Stimulated activated naive CD4-positive, alpha-beta T cell (primary cell): ENCODE measurements at regions not wholly inside any gene's neighbourhood (a gene's known extent, or its start where the extent isn't known, plus 50 kb on each side); places are given as distances from the start of the nearest gene placed in this dataset.
"Not testable (repeated sequence)": the region's sequence is repeated elsewhere in the genome, so short reads cannot be mapped to it uniquely, and the experiment has no call there.

ENCODE experiments used
- DNase-seq, 6 experiments: peaks; one replicate each; lab custom pipeline; 2025; lab: John Stamatoyannopoulos, UW

DNA sequence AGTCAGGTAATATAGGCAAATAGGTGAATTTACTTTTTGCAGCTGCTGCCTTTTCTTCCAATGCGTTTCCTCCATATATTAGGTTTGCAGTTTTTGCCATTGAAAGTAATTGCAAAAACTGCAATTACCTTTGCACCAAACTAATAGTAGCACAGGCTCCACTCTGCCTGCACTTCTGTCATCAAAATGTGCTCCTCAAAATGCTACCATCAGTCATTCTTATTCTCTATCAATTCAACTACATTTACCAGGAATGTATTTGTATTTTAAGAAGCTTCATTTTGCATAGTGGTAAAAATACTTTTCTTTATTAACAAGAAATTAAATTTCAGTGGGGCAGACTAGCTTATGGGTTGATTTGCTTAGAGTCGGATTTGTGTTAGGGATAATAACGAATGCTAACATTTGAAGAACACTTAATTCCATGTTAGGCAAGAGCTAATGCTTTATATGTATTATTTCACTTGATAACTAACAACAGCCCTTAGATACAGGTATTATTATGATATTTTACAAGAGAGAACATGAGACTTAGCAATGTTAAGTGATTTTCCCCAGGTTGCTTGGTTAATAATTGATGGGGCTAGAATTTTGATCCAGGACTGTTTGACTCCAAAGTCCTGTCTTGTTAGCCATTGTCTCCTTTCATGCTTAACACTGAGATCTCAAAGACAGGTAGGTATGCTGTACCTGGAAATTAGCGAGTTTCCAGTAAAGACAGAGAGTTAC, 300.4 kb downstream of the MAN2A1 start:
- DNase-seq, result no peak

DNA sequence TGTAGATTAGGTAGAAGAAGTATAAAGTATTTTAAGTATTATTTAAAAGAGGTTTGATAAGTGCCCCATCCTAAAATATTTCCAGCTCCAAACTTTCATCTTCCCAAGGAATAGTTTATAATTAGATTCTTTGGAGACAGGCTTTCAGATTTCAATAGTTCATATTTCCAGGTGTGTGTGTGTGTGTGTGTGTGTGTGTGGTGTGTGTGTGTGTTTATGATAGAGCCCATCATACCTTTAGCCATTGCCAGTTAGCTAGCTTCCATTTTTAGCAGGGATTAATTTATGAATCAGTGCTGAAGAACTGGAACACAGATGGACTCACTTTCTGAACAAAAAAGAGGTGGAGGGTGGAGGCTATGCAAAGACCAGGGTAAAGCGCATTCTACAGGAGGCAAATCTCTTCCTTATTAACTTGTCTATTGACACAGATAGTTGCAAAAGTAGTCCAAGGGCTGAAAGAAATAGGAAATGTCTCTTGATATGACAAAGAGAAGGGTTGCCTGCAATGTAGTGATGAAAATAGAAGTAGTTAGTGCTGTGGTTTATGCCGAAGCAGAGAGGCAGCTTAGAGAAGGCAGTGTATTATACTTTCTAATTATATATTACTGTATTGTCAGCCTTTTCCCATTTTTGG, 301.1 kb downstream of the MAN2A1 start:
- DNase-seq, result no peak

DNA sequence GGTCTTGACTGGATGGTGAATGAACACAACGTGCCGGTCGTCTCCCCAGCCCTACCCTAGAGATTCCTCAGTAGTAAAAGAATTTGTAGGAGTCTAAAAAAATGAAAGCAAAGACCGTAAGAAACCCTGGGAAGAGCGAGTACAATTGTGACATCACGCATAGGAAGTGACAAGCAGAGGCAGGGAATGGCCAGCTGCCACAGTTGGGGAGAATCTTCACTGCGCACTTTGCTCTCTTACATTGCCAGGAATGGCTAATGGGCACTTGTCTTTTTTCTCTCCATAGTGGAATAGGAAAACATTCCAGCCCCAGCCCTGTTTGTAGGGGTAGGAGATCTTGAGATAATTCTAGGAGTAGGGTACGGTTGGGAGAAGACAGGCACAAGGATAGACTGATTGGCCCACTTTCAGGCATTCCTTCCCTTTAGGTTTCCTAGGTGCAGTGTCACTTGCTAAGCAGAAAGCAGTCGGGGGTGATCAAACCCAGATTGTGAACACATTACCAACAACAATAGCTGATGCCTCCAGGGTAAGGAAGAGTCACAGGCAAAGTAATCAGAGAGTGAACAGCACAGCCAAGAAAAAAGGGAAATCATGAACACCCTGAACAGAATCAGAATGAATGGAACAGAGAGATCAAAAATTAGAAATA, 302.7 kb downstream of the MAN2A1 start:
- no peak for DNase-seq

DNA sequence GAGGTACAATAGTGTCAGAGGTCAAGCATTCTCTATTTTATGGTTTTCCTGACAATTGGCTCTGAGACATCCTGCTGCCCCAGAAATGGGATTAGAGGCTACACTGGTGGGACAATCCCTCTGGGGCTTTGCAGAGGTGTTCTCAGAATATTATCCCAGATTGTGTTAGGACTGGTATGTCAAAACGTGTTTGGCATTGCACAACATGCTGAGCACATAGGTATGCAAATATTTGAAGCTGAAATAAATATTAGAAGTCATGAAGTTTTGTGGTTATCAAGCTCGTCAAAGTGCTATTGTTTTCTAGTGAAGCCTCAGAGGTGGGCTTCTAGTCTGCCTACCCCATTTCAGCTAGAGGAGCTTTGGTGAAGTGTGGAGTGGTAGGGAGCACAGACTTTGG, 304.4 kb downstream of the MAN2A1 start:
- no peak for DNase-seq

DNA sequence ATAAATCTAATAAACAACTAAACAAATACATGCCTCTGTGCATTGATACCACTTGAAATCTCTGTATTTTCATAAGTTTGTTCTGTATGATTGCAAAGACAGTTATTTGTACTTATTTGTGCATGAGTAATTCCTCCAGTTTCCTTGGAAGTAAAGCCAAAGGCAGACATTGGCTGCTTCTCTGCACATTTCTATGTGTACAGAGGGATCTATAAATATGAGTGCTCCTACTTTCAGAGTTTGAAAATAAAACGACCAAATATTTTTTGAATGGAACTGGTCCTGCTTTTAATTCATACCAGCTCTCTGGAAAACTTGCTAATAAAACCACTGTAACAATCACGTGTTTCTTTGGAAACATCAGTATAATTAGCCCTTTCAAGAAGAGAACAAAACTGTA, 306.5 kb downstream of the MAN2A1 start:
- no peak for DNase-seq

DNA sequence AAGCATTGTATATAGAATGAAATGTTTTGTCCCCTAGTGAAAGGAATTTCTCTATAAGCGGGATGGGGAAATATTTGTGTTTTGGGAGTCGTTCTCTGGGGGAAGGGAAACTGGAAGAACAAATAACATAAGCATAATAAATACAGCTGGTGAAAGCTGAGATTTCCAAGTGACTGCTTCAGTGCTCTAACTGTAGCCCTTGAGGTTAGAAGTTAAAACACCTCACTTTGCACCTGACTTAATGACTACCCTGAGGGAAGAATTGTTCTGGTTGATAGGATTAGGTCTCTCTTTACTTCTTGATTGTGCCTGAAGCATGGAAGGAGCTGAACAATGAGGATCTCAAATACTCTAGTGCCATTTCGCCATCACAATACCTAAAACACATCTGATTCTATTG, 307.4 kb downstream of the MAN2A1 start:
- no peak for DNase-seq

DNA sequence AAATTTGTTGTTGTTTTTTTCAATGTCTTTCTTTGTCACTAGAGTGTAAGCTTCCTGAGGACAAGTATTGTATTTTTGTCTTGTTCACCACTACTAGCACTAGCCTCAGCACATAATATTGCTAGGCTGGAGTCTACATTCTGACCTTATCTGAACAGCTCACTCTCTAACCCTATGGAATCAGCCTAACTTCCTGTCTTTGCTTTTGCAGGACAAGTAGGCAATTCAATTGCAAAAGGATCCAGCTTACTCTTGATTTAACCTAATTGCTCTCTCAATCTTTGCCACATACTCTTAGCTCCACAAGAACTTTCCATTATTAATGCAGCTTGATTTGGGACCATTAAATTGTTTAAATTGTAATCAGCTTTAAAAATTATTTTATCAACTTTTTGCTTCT, 308.5 kb downstream of the MAN2A1 start:
- no peak for DNase-seq

DNA sequence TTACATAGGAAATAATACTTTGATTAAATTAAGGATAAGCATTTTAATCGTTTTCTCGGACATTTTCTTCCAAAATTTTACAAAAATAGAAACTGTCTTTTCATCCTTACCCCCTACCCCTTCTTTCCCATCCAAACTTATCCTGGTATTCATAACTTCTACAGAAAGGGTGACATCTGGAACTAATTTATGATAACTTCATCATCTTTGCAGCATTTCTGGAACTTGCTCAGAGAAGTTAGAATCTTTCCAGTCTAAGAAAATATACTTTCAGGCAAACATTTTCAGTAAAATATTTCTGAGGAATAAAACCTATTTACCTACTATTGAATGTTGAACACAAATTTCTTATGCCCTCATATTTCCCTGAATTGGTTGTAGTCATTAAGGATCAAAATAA, 309.0 kb downstream of the MAN2A1 start:
- no peak for DNase-seq

DNA sequence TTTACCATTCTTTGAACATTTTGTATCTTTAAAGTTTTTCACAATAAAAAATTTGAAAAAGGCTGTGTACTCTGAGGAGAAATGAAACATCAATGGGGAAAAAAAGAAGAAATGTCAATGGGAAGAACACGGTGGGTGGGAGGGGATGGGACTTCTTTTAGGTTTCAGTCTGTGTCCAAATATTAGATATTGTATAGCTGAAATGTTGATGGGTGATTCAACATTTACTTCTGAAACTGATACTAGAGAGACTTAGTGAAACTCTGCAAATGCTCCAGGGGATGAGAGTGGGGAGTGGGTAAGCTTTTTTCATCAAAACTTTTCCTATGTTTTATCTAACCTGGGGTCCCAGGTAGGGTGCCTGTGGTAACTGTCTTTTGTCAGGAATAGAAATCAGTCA, 311.9 kb downstream of the MAN2A1 start:
- no peak for DNase-seq

DNA sequence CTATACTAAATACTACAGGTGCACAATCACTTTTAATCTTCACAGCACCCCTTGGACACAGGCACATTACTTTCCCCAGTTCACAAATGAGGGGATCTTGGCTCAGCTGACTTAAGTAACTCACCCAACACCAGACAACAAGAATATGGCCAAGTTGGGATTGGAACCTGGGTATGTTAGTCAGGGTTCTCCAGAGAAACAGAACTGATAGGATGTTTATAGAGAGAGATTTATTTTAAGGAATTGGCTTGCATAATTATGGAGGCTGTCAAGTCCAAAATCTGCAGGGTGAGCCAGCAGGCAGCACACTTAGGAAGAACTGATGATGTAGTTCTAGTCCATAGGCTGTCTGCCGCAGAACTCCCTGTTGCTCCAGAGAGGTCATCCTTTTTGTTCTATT, 312.9 kb downstream of the MAN2A1 start:
- DNase-seq, result no peak

DNA sequence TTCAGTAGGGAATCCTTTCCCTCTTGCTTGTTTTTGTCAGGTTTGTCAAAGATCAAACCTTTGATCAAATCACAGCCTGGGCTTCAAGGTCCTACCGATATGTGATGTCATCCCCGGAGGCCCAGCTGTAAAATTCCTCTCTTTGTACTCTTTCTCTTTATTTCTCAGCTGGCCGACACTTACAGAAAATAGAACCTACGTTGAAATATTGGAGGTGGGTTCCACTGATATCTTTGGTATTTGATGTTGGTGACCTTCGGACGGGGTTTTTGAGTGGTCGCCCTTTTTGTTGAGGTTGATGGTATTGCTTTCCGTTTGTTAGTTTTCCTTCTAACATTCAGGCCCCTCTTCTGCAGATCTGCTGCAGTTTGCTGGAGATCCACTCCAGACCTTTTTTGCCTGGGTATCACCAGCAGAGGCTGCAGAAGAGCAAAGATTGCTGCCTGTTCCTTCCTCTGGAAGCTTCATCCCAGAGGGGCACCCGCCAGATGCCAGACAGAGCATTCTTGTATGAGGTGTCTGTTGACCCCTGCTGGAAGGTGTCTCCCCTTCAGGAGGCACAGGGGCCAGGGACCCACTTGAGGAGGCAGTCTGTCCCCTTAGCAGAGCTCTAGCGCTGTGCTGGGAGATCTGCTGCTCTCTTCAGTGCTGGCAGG, 316.3 kb downstream of the MAN2A1 start:
- DNase-seq, result not testable (repeated sequence)

DNA sequence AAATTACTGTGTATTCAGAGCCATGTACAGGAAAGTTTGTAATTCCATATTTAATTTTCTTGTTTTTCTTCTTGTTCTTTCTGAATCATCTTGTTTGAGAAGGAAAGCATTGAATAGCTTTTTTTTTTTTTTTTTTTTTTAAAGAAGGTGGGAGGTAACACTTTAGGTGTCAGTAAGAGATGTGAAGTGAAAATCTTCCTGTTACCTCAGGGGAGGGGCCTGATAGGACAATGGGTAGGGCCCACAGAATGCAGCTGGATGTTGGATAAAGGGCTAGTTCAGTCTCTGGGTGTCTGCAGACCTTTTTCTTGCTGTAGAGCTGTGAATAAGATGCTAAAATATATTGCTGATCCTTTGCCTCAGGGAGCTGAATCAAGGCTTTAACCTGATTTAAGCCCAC, 317.4 kb downstream of the MAN2A1 start:
- no peak for DNase-seq

DNA sequence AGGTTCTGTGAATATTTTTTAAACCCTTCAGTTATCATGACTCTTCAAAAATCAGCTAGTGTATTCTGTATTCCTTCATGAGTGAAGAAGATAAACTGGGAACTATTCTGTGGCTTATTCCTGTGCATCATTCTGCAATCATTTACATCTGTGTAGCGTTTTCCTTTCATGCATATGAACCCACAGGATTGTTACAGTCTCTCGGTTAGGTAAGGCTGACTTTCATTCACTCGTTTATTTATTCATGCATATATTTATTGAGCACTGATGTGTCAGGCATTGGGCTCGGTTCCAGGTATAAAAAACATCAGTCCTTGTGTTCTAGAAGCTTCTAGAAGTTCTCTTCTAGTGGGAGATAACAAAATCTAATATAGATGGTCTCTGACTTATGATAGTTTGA, 318.4 kb downstream of the MAN2A1 start:
- no peak for DNase-seq

DNA sequence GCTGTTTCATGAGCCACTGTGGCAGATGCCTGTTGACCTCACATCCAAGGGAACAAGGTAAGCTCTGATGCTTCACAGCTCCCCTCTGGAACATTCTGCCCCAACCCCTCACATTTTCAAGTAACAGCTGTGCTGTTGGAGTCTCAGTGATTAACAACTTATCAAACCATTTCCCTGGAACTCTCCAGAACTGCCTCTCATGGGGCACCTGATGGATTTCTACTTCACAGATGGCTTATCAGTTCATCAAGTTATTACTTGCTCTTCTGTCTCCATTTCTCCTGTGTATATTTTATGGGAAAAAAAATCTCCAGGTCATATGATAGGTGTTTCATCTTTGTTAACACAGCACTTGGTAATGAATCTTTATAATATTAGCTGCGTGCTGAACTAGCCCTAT, 322.4 kb downstream of the MAN2A1 start:
- DNase-seq, result no peak

DNA sequence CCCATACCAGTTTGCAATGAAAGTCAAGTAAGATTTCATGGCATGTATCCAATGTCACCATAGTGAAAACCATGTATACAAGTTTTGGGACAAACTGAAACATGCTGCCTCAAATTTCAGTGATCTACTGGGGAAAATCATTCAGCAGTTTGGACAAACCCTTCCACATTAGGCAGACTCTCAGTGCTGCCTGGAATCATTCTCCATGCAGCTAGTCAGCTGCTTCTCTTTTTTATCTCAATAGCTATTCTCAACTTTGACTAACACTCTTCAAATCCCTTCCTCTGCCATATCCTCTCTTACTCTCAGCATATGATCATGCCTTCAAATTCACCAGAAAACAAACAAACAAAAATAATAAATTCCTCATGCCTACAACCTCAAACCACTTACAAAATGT, 323.3 kb downstream of the MAN2A1 start:
- DNase-seq, result no peak

DNA sequence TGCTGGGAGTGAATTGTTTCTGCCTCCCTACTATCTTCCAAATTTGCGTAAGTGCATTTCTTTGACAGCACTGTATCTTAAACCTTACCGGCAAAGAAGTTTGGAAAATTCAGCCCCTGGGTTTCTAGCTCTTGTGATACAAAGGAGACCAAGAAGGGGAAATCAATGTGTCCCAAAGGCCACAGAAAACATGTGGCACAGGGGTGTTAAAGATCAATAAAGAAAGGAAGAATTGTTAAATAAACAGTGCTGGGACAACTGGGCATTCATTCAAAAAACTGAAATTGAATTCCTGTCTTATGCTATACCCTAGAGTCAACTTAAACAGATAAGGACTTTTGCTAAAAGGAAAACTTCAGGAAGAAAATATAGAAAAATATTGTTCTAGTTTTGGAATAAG, 328.1 kb downstream of the MAN2A1 start:
- DNase-seq, result no peak

DNA sequence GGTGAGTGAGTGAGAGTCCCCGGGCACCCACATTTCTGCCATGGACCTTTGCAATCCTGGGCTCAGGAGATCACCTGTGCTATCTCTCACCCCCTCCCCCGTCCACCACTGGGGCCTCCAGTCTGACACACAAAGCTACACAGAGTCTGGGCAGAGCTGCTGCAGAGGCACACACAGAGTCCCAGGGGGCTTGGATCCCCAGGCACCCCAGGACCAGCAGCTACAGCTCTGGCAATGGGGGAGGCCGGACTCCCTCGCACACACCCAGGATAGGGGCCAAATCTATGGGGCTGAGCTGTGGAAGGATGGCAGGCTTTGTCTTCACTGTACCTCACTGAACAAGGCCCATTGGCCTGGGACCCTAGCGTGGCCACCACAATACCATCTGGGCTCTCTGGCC, 328.8 kb downstream of the MAN2A1 start:
- no peak for DNase-seq

DNA sequence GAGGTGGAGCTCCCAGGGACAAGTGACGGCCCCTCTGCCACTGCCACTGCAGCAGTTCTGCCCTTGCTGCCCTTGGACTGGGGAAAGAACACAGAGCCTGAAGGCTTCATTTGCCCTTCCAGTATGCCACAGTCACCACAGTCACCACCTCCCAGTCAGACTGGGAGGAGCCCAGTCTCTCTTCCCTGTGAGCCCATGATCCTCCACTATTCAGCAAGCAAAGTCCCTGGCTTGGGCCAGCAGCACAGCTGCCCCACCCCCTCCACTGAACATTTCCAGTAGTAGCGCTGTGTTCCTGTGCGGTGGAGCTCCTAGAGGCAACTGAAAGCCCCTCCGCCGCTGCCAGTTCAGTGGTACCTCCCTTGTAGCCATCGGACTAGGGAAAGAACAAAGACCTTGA, 329.4 kb downstream of the MAN2A1 start:
- no peak for DNase-seq

DNA sequence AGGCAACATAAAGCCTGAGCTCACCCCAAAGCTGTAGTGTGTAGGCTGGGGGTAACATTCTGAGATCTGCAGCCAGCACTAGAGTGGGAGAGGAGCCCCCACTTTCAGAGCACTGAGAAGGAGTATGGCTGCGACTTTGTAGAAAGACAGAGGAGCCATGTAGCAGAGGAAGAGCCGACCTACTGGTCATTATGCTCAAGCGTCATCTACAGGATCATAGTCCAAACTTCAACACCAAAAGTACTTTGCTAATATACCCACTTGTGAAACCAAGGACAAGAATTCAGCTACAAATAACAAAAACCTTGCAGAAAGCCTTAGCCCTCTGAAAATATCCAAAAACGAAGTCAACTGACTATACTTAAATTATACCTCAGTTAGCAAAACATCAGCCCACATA, 330.1 kb downstream of the MAN2A1 start:
- DNase-seq, result no peak

DNA sequence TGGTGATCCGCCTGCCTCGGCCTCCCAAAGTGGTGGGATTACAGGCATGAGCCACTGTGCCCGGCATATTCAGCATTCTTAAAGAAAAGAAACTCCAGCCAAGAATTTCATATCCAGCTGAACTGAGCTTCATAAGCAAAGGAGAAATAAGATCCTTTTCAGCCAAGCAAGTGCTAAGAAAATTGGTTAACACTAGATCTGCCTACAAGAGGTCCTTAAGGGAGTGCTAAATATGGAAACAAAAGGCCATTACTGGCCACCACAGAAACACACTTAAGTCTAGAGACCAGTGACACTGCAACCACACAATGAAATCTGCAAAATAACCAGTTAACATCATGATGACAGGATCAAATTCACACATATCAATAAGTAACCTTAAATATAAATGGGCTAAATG, 331.5 kb downstream of the MAN2A1 start:
- no peak for DNase-seq

DNA sequence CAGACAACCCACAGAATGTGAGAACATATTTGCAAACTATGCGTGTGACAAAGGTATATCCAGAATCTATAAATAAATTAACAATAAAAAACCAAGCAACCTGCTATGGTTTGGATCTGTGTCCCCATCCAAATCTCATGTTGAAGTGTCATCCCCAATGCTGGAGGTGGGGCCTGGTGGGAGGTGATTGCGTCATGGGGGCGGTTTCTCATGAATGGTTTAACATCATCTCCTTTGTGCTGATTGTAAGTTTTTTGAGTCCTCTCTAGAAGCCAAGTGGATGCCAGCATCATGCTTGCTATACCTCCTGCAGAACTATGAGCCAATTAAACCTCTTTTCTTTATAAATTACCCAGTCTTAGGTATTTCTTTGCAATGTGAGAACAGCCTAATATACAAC, 335.4 kb downstream of the MAN2A1 start:
- DNase-seq, result no peak

DNA sequence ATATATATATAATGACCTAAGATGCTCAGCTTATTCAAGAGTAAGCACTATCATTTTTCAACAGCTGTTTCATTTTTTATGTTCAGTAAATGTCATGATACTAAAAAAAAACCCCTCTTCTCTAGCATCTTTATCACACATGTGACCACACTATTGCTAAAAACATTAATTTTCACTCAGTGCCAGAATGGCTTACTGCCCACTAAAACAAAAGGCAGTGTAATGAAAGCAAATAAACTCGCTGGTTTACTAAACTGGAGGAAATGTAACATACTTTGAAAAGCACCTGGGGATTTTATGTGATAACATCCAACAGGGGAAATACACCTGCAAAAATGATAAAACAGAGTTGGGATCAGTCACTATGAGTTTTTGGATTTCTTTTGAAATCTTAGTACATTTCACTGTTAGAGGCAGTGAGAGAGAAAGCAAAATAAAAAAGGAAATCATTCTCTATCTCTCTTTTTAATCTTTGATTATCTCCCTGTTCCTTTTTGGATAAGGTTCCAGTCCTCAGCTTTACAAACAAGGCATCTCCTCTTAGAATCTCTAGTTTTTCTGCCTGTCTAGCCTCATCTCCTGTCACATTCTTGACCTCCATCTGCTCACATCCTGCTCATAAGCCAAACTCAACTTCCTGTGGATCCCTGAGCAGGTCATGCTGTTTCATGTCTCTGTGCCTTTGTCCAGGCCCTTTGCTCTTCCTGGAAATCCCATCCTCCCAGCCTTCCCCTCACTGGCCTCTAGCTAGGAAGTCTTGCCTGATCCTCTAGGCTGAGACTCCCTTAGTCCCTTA, 338.0 kb downstream of the MAN2A1 start:
- no peak for DNase-seq
